HT-29 (cell line): ENCODE measurements at regions not wholly inside any gene's neighbourhood (a gene's known extent, or its start where the extent isn't known, plus 50 kb on each side); places are given as distances from the start of the nearest gene placed in this dataset.
"Not testable (repeated sequence)": the region's sequence is repeated elsewhere in the genome, so short reads cannot be mapped to it uniquely, and the experiment has no call there.

Experiments
- DNase-seq: peaks from one replicate; pipeline ENCODE4 v3.0.0-alpha.2; 2015; ENCODE audit warnings: low spot score

DNA sequence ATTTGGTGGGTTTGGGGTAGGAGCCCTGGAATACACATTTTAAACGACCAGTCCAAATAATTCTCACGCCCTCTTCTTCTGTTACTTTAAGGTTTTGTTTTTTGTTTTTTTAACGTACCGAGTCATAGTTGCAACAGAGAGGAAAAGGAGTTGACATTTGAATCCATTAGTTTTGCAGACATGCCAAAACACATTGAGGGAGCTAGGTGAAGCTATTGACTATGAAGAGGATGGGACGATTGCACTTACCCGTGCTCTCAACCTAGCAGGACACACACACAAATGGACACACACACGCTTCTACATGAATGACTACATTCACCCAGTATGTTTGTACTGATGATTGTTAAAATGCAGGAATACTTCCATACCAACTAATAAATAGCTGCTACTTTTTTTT, 54.3 kb upstream of the CIT start:
- DNase-seq, result no peak

DNA sequence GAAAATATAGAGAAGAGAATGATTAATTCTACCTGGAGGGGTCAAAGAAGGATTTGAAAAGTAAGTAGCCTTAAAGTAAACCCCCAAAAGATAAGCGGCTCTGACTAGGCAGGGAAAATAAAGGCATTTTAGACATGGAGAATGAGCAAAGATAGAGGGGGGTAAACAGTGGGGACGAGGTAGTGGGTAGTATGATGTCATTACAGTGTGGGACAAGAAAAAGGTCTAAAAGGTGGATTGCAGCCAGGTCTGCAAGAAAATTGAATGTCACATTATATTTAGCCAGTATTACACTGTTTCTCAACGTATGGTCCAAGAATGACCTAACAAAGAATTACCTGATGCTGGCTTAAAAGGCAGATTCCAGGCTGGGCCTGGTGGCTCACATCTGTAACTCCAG, 55.8 kb upstream of the CIT start:
- no peak for DNase-seq

DNA sequence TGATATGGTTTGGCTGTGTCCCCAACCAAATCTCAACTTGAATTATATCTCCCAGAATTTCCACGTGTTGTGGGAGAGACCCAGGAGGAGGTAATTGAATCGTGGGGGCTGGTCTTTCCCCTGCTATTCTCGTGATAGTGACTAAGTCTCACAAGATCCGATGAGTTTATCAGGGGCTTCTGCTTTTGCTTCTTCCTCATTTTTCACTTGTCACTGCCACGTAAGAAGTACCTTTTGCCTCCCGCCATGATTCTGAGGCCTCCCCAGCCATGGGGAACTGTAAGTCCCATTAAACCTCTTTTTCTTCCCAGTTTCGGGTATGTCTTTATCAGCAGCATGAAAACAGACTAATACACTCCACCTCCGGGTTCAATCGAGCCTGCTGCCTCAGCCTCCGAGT, 54.3 kb upstream of the BICDL1 start:
- not testable (repeated sequence) for DNase-seq

DNA sequence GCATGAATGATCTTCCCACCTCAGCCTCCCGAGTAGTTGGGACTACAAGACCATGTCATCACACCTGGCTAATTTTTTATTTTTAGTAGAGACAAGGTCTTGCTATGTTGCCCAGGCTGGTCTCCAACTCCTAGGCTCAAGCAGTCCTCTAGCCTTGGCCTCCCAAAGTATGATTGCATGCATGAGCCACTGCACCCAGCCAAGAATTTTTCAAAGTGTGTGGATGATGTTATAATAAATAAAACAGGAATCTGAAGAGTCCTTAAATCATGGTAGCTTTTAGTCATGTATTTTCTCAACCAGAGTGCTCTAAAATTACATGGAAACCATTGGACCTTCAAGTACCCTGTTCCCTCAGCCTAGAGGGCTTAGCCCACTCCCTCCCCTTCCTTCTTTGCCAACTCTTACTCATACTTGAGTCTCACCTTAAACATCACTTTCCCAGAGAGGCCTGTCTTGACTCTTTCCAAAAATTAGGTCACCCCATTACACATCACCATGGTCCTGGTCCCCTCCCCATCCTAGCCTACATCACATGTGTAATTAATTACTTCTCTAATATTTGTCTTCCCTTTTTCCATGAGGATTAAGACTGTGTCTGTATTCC, 52.2 kb upstream of the BICDL1 start:
- no peak for DNase-seq

DNA sequence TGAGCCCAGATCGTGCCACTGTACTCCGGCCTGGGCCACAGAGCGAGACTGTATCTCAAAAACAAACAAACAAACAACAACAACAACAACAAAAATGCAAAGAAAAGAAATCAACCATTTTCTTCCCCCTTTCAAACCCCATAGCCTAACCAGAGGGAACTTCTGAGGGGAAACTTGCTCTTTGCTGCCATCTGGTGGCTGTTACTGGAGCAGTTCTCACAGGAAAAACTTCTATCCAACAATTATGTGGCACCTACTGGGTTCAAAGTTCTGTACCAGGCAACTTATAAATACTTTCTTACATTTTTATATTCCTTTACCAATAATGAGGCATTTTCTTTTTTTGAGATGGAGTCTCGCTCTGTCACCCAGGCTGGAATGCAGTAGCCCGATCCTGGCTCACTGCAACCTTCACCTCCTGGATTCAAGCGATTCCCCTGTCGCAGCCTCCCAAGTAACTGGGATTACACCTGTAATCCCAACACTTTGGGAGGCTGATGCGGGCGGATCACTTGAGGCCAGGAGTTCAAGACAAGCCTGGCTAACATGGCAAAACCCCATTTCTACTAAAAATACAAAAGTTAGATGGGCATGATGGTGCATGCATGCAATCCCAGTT, 50.9 kb upstream of the BICDL1 start:
- DNase-seq, result peak; percentile 80
